ENCODE measurements at regions not wholly inside any gene's neighbourhood (a gene's known extent, or its start where the extent isn't known, plus 50 kb on each side); places are given as distances from the start of the nearest gene placed in this dataset.

GRCh38 chr10:36194276-36194675 is 552.2 kb upstream of the FZD8 start:
- DNase-seq: no peak

GRCh38 chr10:36191009-36191408 is 548.9 kb upstream of the FZD8 start:
- no peak for DNase-seq

- DNase-seq: no peak
Measured at GRCh38 chr10:36188461-36188860, 546.4 kb upstream of the FZD8 start.

GRCh38 chr10:36188080-36188453 is 546.0 kb upstream of the FZD8 start:
- DNase-seq: no peak

GRCh38 chr10:36187380-36188079 is 545.4 kb upstream of the FZD8 start:
- no peak for DNase-seq

DNA sequence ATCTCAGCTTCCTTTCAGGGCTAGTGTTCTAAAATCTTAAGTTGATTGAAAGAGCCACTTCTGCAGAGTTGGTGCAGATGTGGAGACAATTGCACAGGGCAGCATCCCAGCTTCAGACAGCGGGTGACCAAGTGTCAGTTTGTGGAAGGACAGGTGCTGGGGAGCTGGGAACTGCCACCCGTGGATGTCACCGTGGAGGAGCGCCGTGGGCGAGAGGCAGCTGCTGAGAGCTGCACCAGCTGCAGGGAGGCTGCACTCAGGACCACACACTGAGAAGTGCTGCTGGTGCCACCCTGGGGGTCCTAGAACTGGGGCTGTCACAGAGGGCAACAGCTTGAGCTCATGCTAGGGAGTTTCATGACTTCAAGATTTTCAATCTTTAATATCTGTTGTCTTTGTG is 543.0 kb upstream of the FZD8 start:
- DNase-seq: no peak

DNA sequence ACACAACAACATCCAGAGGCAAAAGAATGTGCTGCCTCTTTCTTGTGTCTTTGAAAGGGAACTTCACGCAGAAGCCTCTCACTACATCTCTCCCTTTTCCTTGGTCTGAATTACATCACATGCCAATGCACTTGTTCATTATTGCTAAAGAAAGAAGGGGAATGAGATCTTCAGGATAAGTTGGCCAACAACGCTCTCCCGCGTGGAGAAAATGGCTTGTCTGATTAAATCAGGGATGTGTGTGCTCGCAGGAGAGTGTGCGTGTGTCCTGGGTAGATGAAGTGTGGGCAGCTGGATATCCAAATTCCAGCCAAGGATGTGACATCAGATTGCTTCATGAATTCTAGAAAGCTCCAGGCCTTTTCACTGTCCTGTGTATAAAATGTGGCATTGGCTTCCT is 541.6 kb upstream of the FZD8 start:
- DNase-seq: no peak

- DNase-seq: no peak
Measured at GRCh38 chr10:36183056-36183455, 541.0 kb upstream of the FZD8 start.

DNA sequence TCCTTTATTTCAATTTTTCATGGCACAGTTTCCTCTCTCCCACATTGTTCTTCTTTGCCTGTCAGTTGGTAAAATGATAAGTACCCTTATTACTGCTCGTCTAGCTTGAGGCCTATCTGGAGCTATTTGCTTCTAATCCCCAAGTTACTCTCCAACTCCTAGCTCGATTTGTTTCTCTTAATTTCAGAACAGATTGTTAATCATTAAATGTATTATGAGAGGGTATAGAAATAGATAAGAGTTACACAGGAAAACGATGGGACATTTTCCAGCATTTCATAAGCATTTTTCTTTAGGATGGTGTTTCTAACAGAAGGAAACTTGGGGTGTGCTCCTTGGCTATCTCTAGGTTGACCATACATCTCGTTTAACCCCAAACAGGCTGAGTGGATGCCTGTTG is 540.5 kb upstream of the FZD8 start:
- DNase-seq: no peak

- no peak for DNase-seq
Measured at GRCh38 chr10:36182179-36182566, 540.1 kb upstream of the FZD8 start.

GRCh38 chr10:36181426-36182178 is 539.5 kb upstream of the FZD8 start:
- DNase-seq: no peak

DNA sequence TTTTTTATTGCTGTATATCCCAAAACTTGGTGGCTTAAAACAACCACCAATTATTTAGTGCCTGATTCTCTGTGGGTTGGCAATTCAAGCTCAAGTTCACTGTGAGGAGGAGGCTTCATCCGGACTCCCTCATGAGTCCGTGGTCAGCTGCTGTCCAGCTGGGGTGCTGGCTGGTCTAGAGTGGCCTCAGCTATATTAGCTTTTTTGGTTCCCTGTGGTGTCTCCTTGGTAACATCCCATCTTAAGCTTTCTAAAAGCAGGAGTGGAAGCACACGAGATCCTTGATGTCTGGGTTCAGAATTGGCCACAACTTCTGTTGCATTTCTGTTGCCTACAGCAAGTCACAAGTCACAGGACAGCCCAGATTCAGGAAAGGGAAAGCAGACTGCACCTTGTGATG is 536.5 kb upstream of the FZD8 start:
- no peak for DNase-seq

- DNase-seq: no peak
Measured at GRCh38 chr10:36177071-36177470, 535.0 kb upstream of the FZD8 start.

GRCh38 chr10:36175954-36176353 is 533.9 kb upstream of the FZD8 start:
- no peak for DNase-seq

DNA sequence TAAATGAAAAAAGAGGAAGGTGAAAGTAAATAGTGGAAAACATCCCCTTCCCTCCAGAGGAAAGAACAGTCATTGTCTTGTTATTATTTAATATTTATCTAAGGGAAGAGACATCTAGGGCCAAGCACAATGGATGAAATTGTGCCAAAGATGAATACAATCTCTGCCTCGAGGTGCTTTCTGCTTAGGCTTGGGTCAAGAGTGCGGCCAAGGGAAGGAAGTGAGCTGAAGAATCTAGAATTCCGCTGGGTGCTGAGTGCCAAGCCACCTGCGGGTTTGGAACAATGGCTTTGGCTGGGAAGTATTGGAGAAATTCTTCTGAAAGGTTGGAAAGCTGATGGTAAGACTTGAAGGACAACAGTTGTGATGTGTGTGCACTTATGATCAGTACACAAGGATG is 531.3 kb upstream of the FZD8 start:
- no peak for DNase-seq

DNA sequence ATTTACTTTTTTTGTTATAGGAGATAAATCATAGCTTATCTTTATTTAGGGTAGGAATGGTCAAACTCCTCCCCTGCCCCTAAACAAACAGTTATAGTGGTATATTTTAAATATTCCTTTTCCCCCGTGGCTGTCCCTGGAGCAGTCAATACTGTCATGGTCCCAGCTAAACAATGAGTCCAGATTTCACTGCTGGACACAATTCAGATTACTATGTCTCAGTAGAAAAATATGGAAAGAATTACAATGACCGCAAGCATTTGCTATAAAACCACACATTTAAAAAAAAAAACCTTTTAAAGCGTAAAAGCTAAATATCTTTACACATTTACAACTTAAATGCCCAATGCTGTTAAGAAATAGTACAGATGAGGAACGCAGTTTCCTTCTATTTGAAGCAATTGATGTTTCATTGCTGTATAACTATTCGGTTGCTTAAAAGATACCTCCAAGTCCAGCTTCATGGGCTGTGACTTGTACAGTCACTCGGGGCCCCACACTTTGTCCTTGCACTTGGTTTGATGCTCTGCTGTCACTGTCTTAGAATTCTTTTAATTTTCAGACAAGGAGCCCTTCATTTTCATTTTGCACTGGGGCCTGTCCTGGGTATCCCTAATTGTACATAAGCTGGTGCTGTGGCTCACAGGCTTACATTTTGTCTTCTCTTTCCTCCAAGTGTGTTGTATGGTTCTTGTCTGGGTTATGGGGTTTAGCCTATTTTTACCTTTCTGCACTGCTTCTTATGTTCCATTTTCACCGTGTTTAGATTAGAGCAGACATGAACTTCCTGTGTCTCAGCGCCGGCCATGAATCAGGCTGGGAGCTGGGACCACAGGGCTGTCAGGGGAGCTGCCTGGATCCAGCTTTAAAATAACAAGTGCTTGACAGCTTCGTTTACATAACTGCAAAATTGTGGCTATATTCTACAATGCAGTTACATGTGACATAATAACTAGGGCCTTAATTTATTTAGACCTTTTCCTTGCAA is 530.2 kb upstream of the FZD8 start:
- no peak for DNase-seq

DNA sequence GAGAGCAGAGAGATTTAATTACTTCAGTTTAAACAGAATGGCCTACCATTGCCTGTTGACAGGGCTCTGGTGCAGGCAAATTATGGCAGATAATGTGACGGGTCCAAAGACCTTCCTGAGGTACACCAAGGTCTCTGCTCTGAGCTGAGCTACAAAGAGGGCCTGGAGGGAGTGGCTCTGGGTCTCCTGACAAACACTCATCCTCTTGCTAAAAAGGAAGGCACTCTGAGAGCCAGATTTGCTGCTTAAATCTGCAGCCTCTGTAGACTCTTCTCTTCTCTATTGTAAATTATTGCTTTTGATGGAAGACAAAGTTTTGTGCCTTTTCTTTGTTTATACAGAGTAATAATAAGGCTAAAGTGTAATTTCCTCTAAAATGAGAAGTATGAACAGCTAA is 529.5 kb upstream of the FZD8 start:
- DNase-seq: no peak

GRCh38 chr10:36170943-36171501 is 528.9 kb upstream of the FZD8 start:
- no peak for DNase-seq

DNA sequence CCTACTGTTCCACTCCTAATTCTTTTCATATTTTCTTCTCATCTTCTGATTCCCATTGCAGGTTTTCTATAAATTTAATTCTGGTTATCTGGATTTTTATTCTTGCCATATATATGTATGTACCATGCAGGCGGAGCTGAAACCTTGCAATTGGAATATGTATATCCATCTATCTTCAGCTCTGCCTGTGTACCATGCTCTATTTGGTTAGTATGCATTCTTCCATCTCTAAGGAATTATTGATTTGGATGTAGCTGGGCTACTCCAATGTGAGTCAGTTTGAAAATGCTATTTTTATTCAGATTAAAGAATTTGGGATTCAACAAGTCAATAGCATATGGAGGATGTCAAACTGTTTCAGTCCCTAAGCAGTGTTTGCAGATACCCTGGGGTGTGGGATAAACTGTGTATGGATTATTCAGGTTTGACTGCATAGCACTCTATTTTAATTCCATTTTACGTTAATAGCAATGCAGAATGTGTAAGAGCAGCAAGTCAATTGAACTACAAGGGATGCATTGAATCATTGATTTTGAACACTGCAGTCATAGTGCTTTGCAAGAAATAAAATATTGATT is 528.1 kb upstream of the FZD8 start:
- DNase-seq: no peak

DNA sequence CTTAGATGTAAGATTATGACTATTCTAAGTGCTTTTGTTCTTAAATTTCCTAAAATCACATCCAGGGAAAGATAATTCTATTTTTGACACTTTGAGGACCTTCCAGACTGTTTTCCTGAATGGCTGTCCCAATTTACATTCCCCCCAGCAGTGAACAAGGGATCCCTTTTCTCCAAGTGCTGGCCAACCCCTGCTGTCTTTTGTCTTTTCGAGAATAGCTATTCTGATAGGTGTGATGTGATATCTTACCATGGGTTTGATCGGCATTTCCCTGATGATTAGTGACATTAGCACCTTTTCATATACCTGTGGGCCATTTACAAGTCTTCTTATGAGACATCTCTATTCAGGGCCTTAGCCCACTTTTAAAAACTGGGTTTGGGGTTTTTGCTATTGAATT is 526.7 kb upstream of the FZD8 start:
- DNase-seq: no peak

DNA sequence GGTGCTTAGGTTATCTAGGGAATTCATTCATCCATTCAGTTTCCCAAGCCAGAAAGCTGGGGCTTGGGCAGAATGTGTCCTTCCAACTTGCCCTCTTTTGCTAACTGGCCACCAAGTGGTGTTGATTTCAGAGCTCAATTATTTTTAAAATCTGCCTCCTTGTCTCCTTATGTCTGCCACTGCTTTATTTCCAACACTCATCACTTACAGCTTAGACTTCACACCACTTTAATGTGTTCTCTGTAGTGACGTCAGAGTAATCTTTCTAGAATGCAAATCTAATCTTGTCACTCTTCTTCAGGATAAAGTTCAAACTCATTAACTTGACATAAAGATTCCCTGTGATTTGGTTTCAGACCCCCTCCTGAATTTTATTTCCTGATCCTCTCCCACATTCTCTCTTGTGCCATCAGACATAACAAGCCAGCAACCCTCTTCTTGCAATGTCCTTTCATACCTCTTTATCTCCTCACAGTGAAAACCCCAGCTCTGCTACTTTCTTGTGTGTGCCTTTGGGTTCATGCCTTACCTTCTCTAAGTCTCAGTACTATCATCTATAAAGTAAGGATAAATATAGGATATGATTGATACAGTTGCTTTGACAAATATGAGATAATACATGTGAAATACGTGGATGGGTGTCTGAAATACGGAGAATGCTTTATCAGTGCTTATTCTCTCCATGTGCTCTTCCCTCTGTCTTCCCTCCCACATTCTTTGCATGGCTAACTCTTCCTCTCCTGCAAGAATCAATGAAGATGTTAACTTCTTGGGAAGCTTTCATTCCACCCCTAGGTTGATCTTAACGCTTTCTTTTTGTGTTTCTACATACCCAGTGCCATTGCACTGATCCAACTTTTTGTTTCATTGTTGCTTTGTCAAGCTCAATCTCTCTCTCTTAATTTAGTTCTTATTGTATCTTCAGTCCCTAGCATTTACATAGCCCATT is 522.7 kb upstream of the FZD8 start:
- no peak for DNase-seq

DNA sequence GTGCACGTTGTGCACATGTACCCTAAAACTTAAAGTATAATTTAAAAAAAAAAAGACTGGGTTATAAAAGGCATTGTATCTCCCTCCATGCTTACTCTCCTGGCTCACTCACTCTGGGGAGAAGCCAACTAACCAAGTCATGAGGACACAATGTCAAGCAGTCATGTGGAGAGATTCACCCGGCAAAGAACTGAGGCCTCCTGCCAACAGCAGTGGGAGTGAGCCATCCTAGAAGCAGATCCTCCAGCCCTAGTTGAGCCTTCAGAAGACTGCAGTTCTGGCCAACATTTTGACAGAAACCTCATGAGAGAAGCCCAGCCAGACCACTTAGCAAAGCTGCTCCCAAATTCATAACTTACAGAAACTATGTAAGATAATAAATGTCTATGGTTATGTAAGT is 521.7 kb upstream of the FZD8 start:
- no peak for DNase-seq
